ENCODE measurements at regions not wholly inside any gene's neighbourhood (a gene's known extent, or its start where the extent isn't known, plus 50 kb on each side); places are given as distances from the start of the nearest gene placed in this dataset.

GRCh38 chr13:29693275-29693945 lies 97.9 kb upstream of the SLC7A1 start:
- TF ChIP-seq CTCF (IDR thresholded peaks at IDR 0.05) = no peak
- no peak for TF ChIP-seq POLR2A (IDR thresholded peaks at IDR 0.05; ENCODE audit: low read depth)

Measured in esophagus muscularis mucosa (tissue), 3 donors.